ENCODE measurements at regions not wholly inside any gene's neighbourhood (a gene's known extent, or its start where the extent isn't known, plus 50 kb on each side); places are given as distances from the start of the nearest gene placed in this dataset.

GRCh38 chr17:27200476-27200875 lies 93.4 kb upstream of the WSB1 start:
- H3K36me3 ChIP-seq (replicated peaks in 1 of 2; ENCODE audit: control insufficient read depth in 1 of 2, insufficient read depth in 2 of 2, low read length in 1 of 2): no peaks in the 10 kb centered on the region
- no peaks in the 10 kb centered on the region for H3K9me2 ChIP-seq
- no peaks in the 10 kb centered on the region for H4K20me1 ChIP-seq (ENCODE audit: insufficient read depth)
- ChIA-PET POLR2A (no interaction called here), CTCF (no interaction called here)
- no peak overlapping the region for H3K4me3 ChIP-seq (ENCODE audit: low read depth in 2 of 2, low read length in 1 of 2)
- no peak for DNase-seq
- H3K27me3 ChIP-seq (ENCODE audit: insufficient read depth): no peaks in the 10 kb centered on the region
- H3K9me3 ChIP-seq: no peaks in the 10 kb centered on the region; the same call in 1 of the 2 replicates
- TF ChIP-seq TEAD4 (IDR thresholded peaks at IDR 0.05; ENCODE audit: borderline replicate concordance, insufficient read depth) (no peak), REST (IDR thresholded peaks at IDR 0.05; ENCODE audit: low read depth, low read length) (no peak), IRF3 (IDR thresholded peaks at IDR 0.05; ENCODE audit: low read depth, low read length) (no peak), GATA2 (CRISPR knock-in tag; IDR thresholded peaks at IDR 0.05) (no peak), EZH2phosphoT487 (IDR thresholded peaks at IDR 0.05; ENCODE audit: borderline replicate concordance, low read depth) (no peak), CHD2 (IDR thresholded peaks at IDR 0.05; ENCODE audit: low read length, partially characterized antibody) (no peak), CTCF (IDR thresholded peaks at IDR 0.05) (no peak), RXRA (IDR thresholded peaks at IDR 0.05; ENCODE audit: borderline replicate concordance, low read depth) (no peak), TCF12 (IDR thresholded peaks at IDR 0.05) (no peak), MAX (IDR thresholded peaks at IDR 0.05; ENCODE audit: low read depth) (no peak), JUND (IDR thresholded peaks at IDR 0.05) (no peak), USF2 (IDR thresholded peaks at IDR 0.05; ENCODE audit: borderline replicate concordance, low read depth, low read length) (no peak), GABPA (IDR thresholded peaks at IDR 0.05; ENCODE audit: low read depth) (no peak), SMC3 (IDR thresholded peaks at IDR 0.05; ENCODE audit: low read depth, low read length) (no peak), MEF2A (IDR thresholded peaks at IDR 0.05; ENCODE audit: borderline replicate concordance, low read depth) (no peak)
- no peak overlapping the region for H2AFZ ChIP-seq (ENCODE audit: low read depth)
- no peaks in the 10 kb centered on the region for H3K79me2 ChIP-seq (ENCODE audit: insufficient read depth)
- no peak overlapping the region for H3K27ac ChIP-seq (ENCODE audit: low read depth in 2 of 2, low read length in 1 of 2)
- H3K4me1 ChIP-seq (ENCODE audit: control insufficient read depth in 1 of 2, insufficient read depth in 2 of 2, low read depth in 1 of 2, low read length in 1 of 2): no peaks in the 10 kb centered on the region
- H3K4me2 ChIP-seq: no peak overlapping the region
- no peak overlapping the region for H3K9ac ChIP-seq
- no peaks in the 10 kb centered on the region for H3F3A ChIP-seq (replicated peaks; ENCODE audit: insufficient read depth)

Measured in SK-N-SH (cell line).